Endodermal cell (in vitro differentiated cells): ENCODE measurements at regions not wholly inside any gene's neighbourhood (a gene's known extent, or its start where the extent isn't known, plus 50 kb on each side); places are given as distances from the start of the nearest gene placed in this dataset.
"Not testable (repeated sequence)": the region's sequence is repeated elsewhere in the genome, so short reads cannot be mapped to it uniquely, and the experiment has no call there.

ENCODE experiments used
- DNase-seq: peaks from one replicate; pipeline ENCODE4 v3.0.0-alpha.2; 2017
- H3K27ac ChIP-seq: 2 replicates; pipeline ENCODE4 v1.5.1; 2013; ENCODE audit warnings: mild to moderate bottlenecking, low read depth, low read length, moderate library complexity
- H3K27me3 ChIP-seq: 2 replicates; pipeline ENCODE4 v1.6.1; 2013; ENCODE audit warnings: mild to moderate bottlenecking, low read length, moderate library complexity; ENCODE audit not compliant: insufficient read depth, control insufficient read depth, poor library complexity, severe bottlenecking
- H3K36me3 ChIP-seq: 2 replicates; pipeline ENCODE4 v1.7.0; 2013; ENCODE audit warnings: mild to moderate bottlenecking, low read length, moderate library complexity; ENCODE audit not compliant: control insufficient read depth, insufficient read depth
- H3K4me1 ChIP-seq: one replicate; pipeline ENCODE4 v1.7.0; 2013; ENCODE audit warnings: low read length; ENCODE audit not compliant: control insufficient read depth, insufficient read depth
- H3K4me3 ChIP-seq: 2 replicates; pipeline ENCODE4 v1.5.1; 2013; ENCODE audit warnings: mild to moderate bottlenecking, low read length, moderate library complexity
- H3K9ac ChIP-seq: 2 replicates; pipeline ENCODE4 v1.6.1; 2013; ENCODE audit warnings: mild to moderate bottlenecking, low read length, moderate library complexity; ENCODE audit not compliant: poor library complexity, severe bottlenecking; ENCODE audit errors: extremely low read depth
- H3K9me3 ChIP-seq: 2 replicates; pipeline ENCODE4 v1.6.1; 2013; ENCODE audit warnings: mild to moderate bottlenecking, low read length, moderate library complexity; ENCODE audit not compliant: control insufficient read depth
- H3K27ac Mint-ChIP-seq: 2 replicates; pipeline ENCODE4 v1.8.0; 2020; ENCODE audit warnings: mixed read lengths
- H3K27me3 Mint-ChIP-seq: 2 replicates; pipeline ENCODE4 v1.8.0; 2021; ENCODE audit warnings: mild to moderate bottlenecking, mixed read lengths; ENCODE audit not compliant: insufficient read depth
- H3K36me3 Mint-ChIP-seq: 2 replicates; pipeline ENCODE4 v1.8.0; 2020; ENCODE audit warnings: low read depth, mixed read lengths
- H3K4me1 Mint-ChIP-seq: 2 replicates; pipeline ENCODE4 v1.8.0; 2020; ENCODE audit warnings: mixed read lengths
- H3K4me3 Mint-ChIP-seq: 2 replicates; pipeline ENCODE4 v1.8.0; 2020; ENCODE audit warnings: mild to moderate bottlenecking, moderate library complexity, mixed read lengths
- H3K9me3 Mint-ChIP-seq: 2 replicates; pipeline ENCODE4 v1.8.0; 2020; ENCODE audit warnings: mild to moderate bottlenecking, mixed read lengths
- CTCF ChIP-seq: fragments of 200-600 bp; sonication (generic); conservative IDR thresholded peaks from 2 replicates; pipeline ENCODE4 v1.5.0; 2021; ENCODE audit warnings: antibody characterized with exemption, mild to moderate bottlenecking
- WGBS, 2 experiments: methylation state at CpG; one replicate each; pipeline versions ENCODE4 v1.1.5 to v1.1.7; 2013; ENCODE audit warnings: missing lambda C conversion rate in 2 of 2, mixed read lengths in 1 of 2; ENCODE audit not compliant: insufficient coverage in 1 of 2, insufficient read length in 1 of 2; 5-methylcytosine and 5-hydroxymethylcytosine counted together

GRCh38 chr4:59770601-59771264 lies 1429.4 kb upstream of the ADGRL3 start:
- Mint-ChIP-seq H3K36me3 (no peaks in the 10 kb centered on the region), H3K9me3 (no peaks in the 10 kb centered on the region), H3K4me3 (no peak overlapping the region), H3K4me1 (no peaks in the 10 kb centered on the region), H3K27ac (no peak overlapping the region), H3K27me3 (no peaks in the 10 kb centered on the region)
- DNase-seq = no peak
- Histone ChIP-seq H3K9ac (no peak overlapping the region), H3K27me3 (no peaks in the 10 kb centered on the region), H3K4me1 (no peaks in the 10 kb centered on the region), H3K4me3 (no peak overlapping the region), H3K36me3 (no peaks in the 10 kb centered on the region), H3K9me3 (no peaks in the 10 kb centered on the region), H3K27ac (no peak overlapping the region)
- TF ChIP-seq CTCF = no peak

- H3K4me3 Mint-ChIP-seq = no peak overlapping the region
- WGBS, 2 experiments = 74 to 100% methylated on average over 1 of the region's 1 CpG
- no peak for TF ChIP-seq CTCF
Observed at GRCh38 chr4:59772641-59773139, 1427.4 kb upstream of the ADGRL3 start.

GRCh38 chr4:59780271-59780670 lies 1419.9 kb upstream of the ADGRL3 start:
- not testable (repeated sequence) for H3K36me3 ChIP-seq, H3K4me1 Mint-ChIP-seq, H3K27me3 Mint-ChIP-seq, H3K9me3 ChIP-seq, H3K4me3 ChIP-seq, H3K36me3 Mint-ChIP-seq, H3K9ac ChIP-seq, H3K9me3 Mint-ChIP-seq, H3K27ac ChIP-seq, H3K4me3 Mint-ChIP-seq, H3K27me3 ChIP-seq, H3K4me1 ChIP-seq, H3K27ac Mint-ChIP-seq
- WGBS, 2 experiments = 80 to 88% methylated on average over 1 to 3 of the region's 3 CpGs
- peak; percentile 58 for DNase-seq

More at GRCh38 chr4:59772641-59773139, 1427.4 kb upstream of the ADGRL3 start:
- Histone ChIP-seq H3K36me3 (no peaks in the 10 kb centered on the region), H3K27ac (no peak overlapping the region), H3K9ac (no peak overlapping the region), H3K4me3 (no peak overlapping the region), H3K27me3 (no peaks in the 10 kb centered on the region), H3K4me1 (no peaks in the 10 kb centered on the region), H3K9me3 (no peaks in the 10 kb centered on the region)
- Mint-ChIP-seq H3K27me3 (no peaks in the 10 kb centered on the region), H3K9me3 (no peaks in the 10 kb centered on the region), H3K36me3 (no peaks in the 10 kb centered on the region), H3K27ac (no peak overlapping the region), H3K4me1 (no peaks in the 10 kb centered on the region)
- no peak for DNase-seq

GRCh38 chr4:59805176-59805575 lies 1395.0 kb upstream of the ADGRL3 start:
- no peaks in the 10 kb centered on the region for H3K4me1 Mint-ChIP-seq
- no peak for TF ChIP-seq CTCF
- H3K27me3 Mint-ChIP-seq = no peaks in the 10 kb centered on the region
- no peaks in the 10 kb centered on the region for H3K4me1 ChIP-seq
- no peak overlapping the region for H3K4me3 ChIP-seq
- no peaks in the 10 kb centered on the region for H3K36me3 Mint-ChIP-seq
- WGBS, 2 experiments = no CpG with 5 or more reads among the region's 1 CpG
- no peak overlapping the region for H3K9ac ChIP-seq
- peaks cover 9% of the 10 kb centered on the region for H3K9me3 ChIP-seq
- no peaks in the 10 kb centered on the region for H3K27me3 ChIP-seq
- H3K27ac ChIP-seq = no peak overlapping the region
- H3K4me3 Mint-ChIP-seq = no peak overlapping the region
- H3K9me3 Mint-ChIP-seq = peaks cover 8% of the 10 kb centered on the region
- DNase-seq = no peak
- no peaks in the 10 kb centered on the region for H3K36me3 ChIP-seq
- no peak overlapping the region for H3K27ac Mint-ChIP-seq
